ENCODE measurements at regions not wholly inside any gene's neighbourhood (a gene's known extent, or its start where the extent isn't known, plus 50 kb on each side); places are given as distances from the start of the nearest gene placed in this dataset.

- H3K4me1 ChIP-seq, result no peaks in the 10 kb centered on the region
- no peak overlapping the region for H3K27ac ChIP-seq
- DNase-seq (no peak), ATAC-seq (no peak)
- TF ChIP-seq CTCF (IDR thresholded peaks at IDR 0.05), result no peak
- intact Hi-C loops (cut with DNase I), result no loop called here
- no peaks in the 10 kb centered on the region for H3K27me3 ChIP-seq (ENCODE audit: low read depth)
- no peaks in the 10 kb centered on the region for H3K36me3 ChIP-seq
- no peaks in the 10 kb centered on the region for H3K9me3 ChIP-seq
- H3K4me3 ChIP-seq, result no peak overlapping the region
These were observed 73.3 kb upstream of the OTOS start for GRCh38 chr2:240213476-240214421.

GRCh38 chr2:240214790-240215675 lies 74.6 kb upstream of the OTOS start:
- no peak for DNase-seq
- no peaks in the 10 kb centered on the region for H3K36me3 ChIP-seq
- no peak overlapping the region for H3K27ac ChIP-seq
- no peak for TF ChIP-seq CTCF (IDR thresholded peaks at IDR 0.05)
- ATAC-seq, result no peak
- intact Hi-C loops (cut with DNase I), result no loop called here
- no peaks in the 10 kb centered on the region for H3K4me1 ChIP-seq
- no peaks in the 10 kb centered on the region for H3K9me3 ChIP-seq
- no peaks in the 10 kb centered on the region for H3K27me3 ChIP-seq (ENCODE audit: low read depth)
- H3K4me3 ChIP-seq, result no peak overlapping the region

DNA sequence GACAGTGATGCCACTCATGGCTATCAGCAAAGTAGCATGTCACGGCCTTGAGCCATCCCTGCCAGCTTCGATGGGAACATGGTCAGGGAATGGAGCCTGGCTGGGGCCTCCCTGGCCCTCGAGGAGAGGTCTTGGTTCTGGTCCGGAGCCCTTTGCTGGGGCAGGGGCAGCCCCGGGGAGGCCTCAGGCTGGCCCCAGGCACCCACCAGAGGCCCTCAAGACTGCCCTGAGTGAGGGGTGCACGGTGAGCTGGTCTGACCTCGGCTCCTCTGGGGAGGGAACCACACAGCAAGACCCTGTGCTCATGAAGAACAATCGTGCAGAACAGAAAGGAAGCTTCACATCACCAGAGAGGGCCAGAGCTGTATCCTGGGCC lies 75.2 kb upstream of the OTOS start:
- H3K4me1 ChIP-seq, result no peaks in the 10 kb centered on the region
- DNase-seq, result no peak
- H3K27me3 ChIP-seq (ENCODE audit: low read depth), result no peaks in the 10 kb centered on the region
- no peak overlapping the region for H3K27ac ChIP-seq
- intact Hi-C loops (cut with DNase I), result no loop called here
- TF ChIP-seq CTCF (IDR thresholded peaks at IDR 0.05), result no peak
- no peak overlapping the region for H3K4me3 ChIP-seq
- no peaks in the 10 kb centered on the region for H3K9me3 ChIP-seq
- H3K36me3 ChIP-seq, result no peaks in the 10 kb centered on the region
- no peak for ATAC-seq

DNA sequence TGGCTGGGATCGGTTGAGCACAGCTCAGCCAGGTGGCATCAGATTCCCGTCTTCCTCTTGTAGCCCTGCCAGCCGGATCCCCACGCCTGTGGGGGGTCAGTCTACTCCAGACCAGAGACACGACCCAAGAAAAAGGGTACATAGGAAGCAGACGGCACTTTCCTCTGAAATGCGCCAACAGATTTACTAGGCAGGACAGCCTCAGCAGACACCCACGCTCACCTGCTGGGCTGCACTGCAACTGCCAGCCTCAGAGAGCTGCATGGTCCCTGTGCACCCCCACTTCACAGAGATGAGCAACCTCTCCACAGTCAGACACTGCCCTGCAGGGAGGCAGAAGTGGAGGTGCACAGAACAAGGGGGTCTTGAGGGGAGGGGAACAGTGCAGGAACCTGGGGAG lies 75.7 kb upstream of the OTOS start:
- no peaks in the 10 kb centered on the region for H3K36me3 ChIP-seq
- H3K27me3 ChIP-seq (ENCODE audit: low read depth), result no peaks in the 10 kb centered on the region
- H3K4me3 ChIP-seq, result no peak overlapping the region
- DNase-seq (no peak), ATAC-seq (no peak)
- H3K27ac ChIP-seq, result no peak overlapping the region
- H3K9me3 ChIP-seq, result no peaks in the 10 kb centered on the region
- H3K4me1 ChIP-seq, result no peaks in the 10 kb centered on the region
- TF ChIP-seq CTCF (IDR thresholded peaks at IDR 0.05), result no peak
- intact Hi-C loops (cut with DNase I), result no loop called here

DNA sequence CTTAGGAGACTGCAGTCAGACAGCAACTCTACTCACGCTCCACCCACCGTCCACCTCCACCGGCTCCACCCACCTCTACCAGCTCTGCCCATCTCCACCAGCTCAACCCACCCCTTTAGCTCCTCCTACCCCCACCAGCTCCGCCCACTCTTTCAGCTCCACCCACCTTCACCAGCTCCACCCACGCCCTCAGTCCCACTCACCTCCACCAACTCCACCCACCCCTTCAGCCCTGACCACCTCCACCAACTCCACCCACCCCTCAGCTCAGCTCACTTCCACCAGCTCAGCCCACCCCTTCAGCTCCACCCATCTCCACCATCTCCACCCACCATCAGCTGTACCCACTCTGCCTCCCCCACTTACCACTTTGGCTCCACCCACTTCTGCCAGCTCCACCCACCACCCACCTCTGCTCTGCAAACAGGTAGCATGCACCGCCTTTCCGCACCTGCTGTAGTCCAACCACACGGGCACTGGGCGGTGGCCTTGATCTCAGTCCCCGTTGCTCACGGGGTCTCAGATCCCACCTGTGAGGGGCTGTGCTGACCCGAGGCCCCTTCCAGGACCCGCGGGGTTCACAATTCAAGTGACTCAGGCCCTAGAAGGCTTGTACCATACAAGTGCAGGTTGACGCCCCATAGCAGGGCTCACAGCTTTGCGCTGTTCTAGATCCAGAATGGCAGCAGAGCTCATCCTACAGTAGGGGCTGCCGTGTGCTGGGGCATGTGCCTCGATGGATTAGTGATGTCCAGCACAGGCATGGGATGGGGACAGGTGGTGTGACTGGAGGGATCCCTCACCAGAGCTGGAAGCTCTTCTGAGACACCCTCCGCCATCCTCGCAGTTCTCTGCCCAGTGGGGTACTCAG lies 77.2 kb upstream of the OTOS start:
- Histone ChIP-seq H3K36me3 (no peaks in the 10 kb centered on the region), H3K27me3 (ENCODE audit: low read depth) (no peaks in the 10 kb centered on the region), H3K9me3 (no peaks in the 10 kb centered on the region), H3K27ac (no peak overlapping the region), H3K4me3 (no peak overlapping the region), H3K4me1 (no peaks in the 10 kb centered on the region)
- no peak for TF ChIP-seq CTCF (IDR thresholded peaks at IDR 0.05)
- ATAC-seq (no peak), DNase-seq (no peak)
- intact Hi-C loops (cut with DNase I), result no loop called here

All from lower lobe of right lung (tissue), 2 donors.